GM19240 (cell line): ENCODE measurements at regions not wholly inside any gene's neighbourhood (a gene's known extent, or its start where the extent isn't known, plus 50 kb on each side); places are given as distances from the start of the nearest gene placed in this dataset.
"Not testable (repeated sequence)": the region's sequence is repeated elsewhere in the genome, so short reads cannot be mapped to it uniquely, and the experiment has no call there.

Source experiments
- DNase-seq: peaks from one replicate; pipeline ENCODE4 v3.0.0; 2011; ENCODE audit warnings: low spot score; ENCODE audit not compliant: insufficient read length

GRCh38 chr11:10969387-10969786 is 111.5 kb upstream of the ZBED5 start:
- no peak for DNase-seq

GRCh38 chr11:10956884-10957283 is 99.0 kb upstream of the ZBED5 start:
- not testable (repeated sequence) for DNase-seq

- no peak for DNase-seq
Measured at GRCh38 chr11:10955616-10956015, 97.8 kb upstream of the ZBED5 start.

GRCh38 chr11:10954184-10954583 is 96.3 kb upstream of the ZBED5 start:
- DNase-seq, result no peak

GRCh38 chr11:10952872-10953271 is 95.0 kb upstream of the ZBED5 start:
- no peak for DNase-seq

- DNase-seq, result not testable (repeated sequence)
Measured at GRCh38 chr11:10947935-10948334, 90.1 kb upstream of the ZBED5 start.

GRCh38 chr11:10946072-10946471 is 88.2 kb upstream of the ZBED5 start:
- DNase-seq, result no peak

GRCh38 chr11:10945196-10945595 is 87.3 kb upstream of the ZBED5 start:
- DNase-seq, result no peak

GRCh38 chr11:10943968-10944367 is 86.1 kb upstream of the ZBED5 start:
- DNase-seq, result no peak

GRCh38 chr11:10942620-10943019 is 84.8 kb upstream of the ZBED5 start:
- no peak for DNase-seq

- DNase-seq, result no peak
Measured at GRCh38 chr11:10941871-10942270, 84.0 kb upstream of the ZBED5 start.

- DNase-seq, result no peak
Measured at GRCh38 chr11:10941414-10941813, 83.6 kb upstream of the ZBED5 start.

- no peak for DNase-seq
Measured at GRCh38 chr11:10938650-10939387, 81.0 kb upstream of the ZBED5 start.

- no peak for DNase-seq
Measured at GRCh38 chr11:10938231-10938630, 80.4 kb upstream of the ZBED5 start.

GRCh38 chr11:10937385-10937771 is 79.5 kb upstream of the ZBED5 start:
- no peak for DNase-seq

- no peak for DNase-seq
Measured at GRCh38 chr11:10936626-10937384, 79.0 kb upstream of the ZBED5 start.

- no peak for DNase-seq
Measured at GRCh38 chr11:10935015-10935559, 77.2 kb upstream of the ZBED5 start.

GRCh38 chr11:10934293-10934860 is 76.5 kb upstream of the ZBED5 start:
- no peak for DNase-seq

GRCh38 chr11:10933455-10934292 is 75.8 kb upstream of the ZBED5 start:
- DNase-seq, result peak; percentile 76

- no peak for DNase-seq
Measured at GRCh38 chr11:10932976-10933375, 75.1 kb upstream of the ZBED5 start.
